ENCODE measurements at regions not wholly inside any gene's neighbourhood (a gene's known extent, or its start where the extent isn't known, plus 50 kb on each side); places are given as distances from the start of the nearest gene placed in this dataset.
"Not testable (repeated sequence)": the region's sequence is repeated elsewhere in the genome, so short reads cannot be mapped to it uniquely, and the experiment has no call there.

DNA sequence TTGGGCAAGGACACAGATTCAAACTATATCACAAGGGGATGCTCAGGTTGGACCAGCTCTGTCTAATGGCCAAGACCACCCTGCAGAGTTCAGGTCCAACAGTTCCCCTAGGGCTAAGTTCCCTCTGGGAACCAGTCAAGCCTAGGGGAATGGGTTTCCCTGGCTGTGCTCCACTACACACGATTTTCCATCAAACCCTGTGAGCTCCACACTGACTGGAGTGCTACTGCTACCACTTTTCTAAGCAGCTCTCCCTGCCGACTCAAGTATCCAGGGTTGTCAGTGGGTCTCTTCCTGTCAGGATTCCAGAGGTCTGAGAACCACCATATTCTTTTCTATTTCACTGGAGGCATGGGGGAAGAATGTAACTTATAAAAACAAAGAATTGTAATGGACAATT is 280.4 kb upstream of the COL3A1 start:
- TF ChIP-seq GABPB1 (CRISPR knock-in tag; IDR thresholded peaks at IDR 0.05) (no peak), ESRRA (CRISPR knock-in tag; IDR thresholded peaks at IDR 0.05; ENCODE audit: borderline replicate concordance) (no peak)

DNA sequence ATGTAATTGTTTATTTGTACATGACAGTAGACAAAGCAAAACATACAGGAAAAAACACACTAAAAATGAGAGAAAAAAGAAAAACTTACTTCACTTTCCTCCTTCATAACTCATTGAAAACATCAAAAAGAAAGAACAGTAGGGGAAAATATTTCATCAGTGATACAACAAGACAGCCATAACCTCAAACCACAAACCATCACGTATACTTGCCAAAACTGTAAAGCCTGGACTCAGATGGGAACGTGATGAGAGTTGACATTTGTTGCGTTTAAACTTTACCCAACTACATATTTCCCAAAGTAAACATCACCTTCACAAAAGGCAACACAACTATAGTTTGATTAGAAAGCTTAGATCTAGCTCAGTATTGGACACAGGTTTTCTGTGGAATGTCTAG is 278.2 kb upstream of the COL3A1 start:
- peaks cover 9% of the 10 kb centered on the region for H3K9me3 Mint-ChIP-seq
- no peaks in the 10 kb centered on the region for H3K27me3 Mint-ChIP-seq (ENCODE audit: low read depth)
- DNase-seq (ENCODE audit: low spot score) (no peak), ATAC-seq (no peak)
- H3K27ac Mint-ChIP-seq, result no peak overlapping the region
- CTCF ChIA-PET, result no interaction called here
- no peak overlapping the region for H3K4me3 Mint-ChIP-seq
- POLR2A ChIA-PET, result no interaction called here
- TF ChIP-seq, protein P1, sequence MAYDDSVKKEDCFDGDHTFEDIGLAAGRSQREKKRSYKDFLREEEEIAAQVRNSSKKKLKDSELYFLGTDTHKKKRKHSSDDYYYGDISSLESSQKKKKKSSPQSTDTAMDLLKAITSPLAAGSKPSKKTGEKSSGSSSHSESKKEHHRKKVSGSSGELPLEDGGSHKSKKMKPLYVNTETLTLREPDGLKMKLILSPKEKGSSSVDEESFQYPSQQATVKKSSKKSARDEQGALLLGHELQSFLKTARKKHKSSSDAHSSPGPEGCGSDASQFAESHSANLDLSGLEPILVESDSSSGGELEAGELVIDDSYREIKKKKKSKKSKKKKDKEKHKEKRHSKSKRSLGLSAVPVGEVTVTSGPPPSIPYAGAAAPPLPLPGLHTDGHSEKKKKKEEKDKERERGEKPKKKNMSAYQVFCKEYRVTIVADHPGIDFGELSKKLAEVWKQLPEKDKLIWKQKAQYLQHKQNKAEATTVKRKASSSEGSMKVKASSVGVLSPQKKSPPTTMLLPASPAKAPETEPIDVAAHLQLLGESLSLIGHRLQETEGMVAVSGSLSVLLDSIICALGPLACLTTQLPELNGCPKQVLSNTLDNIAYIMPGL (CRISPR knock-in tag; IDR thresholded peaks at IDR 0.05), result no peak
- TF ChIP-seq CBFB (CRISPR knock-in tag; IDR thresholded peaks at IDR 0.05; ENCODE audit: low read depth), result no peak
- TF ChIP-seq TP53 (CRISPR knock-in tag; IDR thresholded peaks at IDR 0.05), result no peak
- TF ChIP-seq FOXK1 (CRISPR knock-in tag; IDR thresholded peaks at IDR 0.05), result no peak
- TF ChIP-seq, protein P2, sequence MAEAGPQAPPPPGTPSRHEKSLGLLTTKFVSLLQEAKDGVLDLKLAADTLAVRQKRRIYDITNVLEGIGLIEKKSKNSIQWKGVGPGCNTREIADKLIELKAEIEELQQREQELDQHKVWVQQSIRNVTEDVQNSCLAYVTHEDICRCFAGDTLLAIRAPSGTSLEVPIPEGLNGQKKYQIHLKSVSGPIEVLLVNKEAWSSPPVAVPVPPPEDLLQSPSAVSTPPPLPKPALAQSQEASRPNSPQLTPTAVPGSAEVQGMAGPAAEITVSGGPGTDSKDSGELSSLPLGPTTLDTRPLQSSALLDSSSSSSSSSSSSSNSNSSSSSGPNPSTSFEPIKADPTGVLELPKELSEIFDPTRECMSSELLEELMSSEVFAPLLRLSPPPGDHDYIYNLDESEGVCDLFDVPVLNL (CRISPR knock-in tag; IDR thresholded peaks at IDR 0.05; ENCODE audit: borderline replicate concordance, low read depth), result no peak
- no peak for TF ChIP-seq SMAD4 (CRISPR knock-in tag; IDR thresholded peaks at IDR 0.05)
- TF ChIP-seq ZNF423 (CRISPR knock-in tag; IDR thresholded peaks at IDR 0.05), result no peak
- H3K4me1 Mint-ChIP-seq, result peaks cover 24% of the 10 kb centered on the region
- no peaks in the 10 kb centered on the region for H3K36me3 Mint-ChIP-seq

More for the DNA sequence above, 280.4 kb upstream of the COL3A1 start:
- ATAC-seq (peak; percentile 71), DNase-seq (ENCODE audit: low spot score) (no peak)
- Mint-ChIP-seq H3K36me3 (no peaks in the 10 kb centered on the region), H3K27me3 (ENCODE audit: low read depth) (no peaks in the 10 kb centered on the region), H3K27ac (no peak overlapping the region), H3K4me3 (no peak overlapping the region), H3K4me1 (peaks cover 24% of the 10 kb centered on the region), H3K9me3 (peaks cover 4% of the 10 kb centered on the region)
- CTCF ChIA-PET, result no interaction called here
- POLR2A ChIA-PET, result interaction anchor here (0.5 kb wide), 1 partner anchor 305 kb away, joined by 3 read pairs; no protein-coding TSS in a partner anchor

DNA sequence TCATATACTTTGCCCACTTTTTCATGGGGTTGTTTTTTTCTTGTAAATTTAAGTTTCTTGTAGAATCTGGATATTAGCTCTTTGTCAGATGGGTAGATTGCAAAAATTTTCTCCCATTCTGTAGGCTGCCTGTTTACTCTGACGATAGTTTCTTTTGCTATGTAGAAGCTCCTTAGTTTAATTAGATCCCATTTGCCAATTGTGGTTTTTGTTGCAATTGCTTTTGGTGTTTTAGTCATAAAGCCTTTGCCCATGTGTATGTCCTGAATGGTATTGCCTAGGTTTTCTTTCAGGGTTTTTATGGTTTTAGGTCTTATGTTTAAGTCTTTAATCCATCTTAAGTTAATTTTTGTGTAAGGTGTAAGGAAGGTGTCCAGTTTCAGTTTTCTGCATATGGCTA is 276.0 kb upstream of the COL3A1 start:
- CTCF ChIA-PET, result not testable (repeated sequence)

DNA sequence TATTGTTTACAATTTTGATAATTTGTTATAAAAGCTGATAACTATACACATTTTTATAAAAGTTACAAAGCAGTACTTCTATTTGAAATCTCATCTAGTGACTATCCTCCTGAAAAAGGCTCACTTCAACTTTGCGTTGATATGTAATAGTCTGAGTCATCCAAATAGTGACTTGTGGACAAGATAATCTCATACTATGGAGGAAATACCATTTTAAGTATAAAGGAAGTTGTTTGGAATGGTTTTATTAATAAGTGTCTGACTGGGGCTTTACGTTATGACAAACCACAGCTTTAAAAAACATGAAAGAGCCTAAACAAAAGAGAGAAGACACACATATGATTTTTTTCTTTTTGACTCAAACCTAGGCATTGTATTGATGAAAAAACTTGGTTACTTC is 272.3 kb upstream of the COL3A1 start:
- Mint-ChIP-seq H3K4me3 (no peak overlapping the region), H3K27ac (no peak overlapping the region), H3K4me1 (no peaks in the 10 kb centered on the region), H3K9me3 (peaks cover 18% of the 10 kb centered on the region), H3K27me3 (ENCODE audit: low read depth) (no peaks in the 10 kb centered on the region), H3K36me3 (no peaks in the 10 kb centered on the region; the same call in 1 of the 2 replicates)
- POLR2A ChIA-PET, result no interaction called here
- CTCF ChIA-PET, result no interaction called here
- DNase-seq (ENCODE audit: low spot score) (no peak), ATAC-seq (no peak)
- TF ChIP-seq SOX15 (CRISPR knock-in tag; IDR thresholded peaks at IDR 0.05) (no peak), CREM (CRISPR knock-in tag; IDR thresholded peaks at IDR 0.05) (no peak), ESRRA (CRISPR knock-in tag; IDR thresholded peaks at IDR 0.05; ENCODE audit: borderline replicate concordance) (no peak), ETV6 (CRISPR knock-in tag; IDR thresholded peaks at IDR 0.05) (no peak), TCF7 (CRISPR knock-in tag; IDR thresholded peaks at IDR 0.05; ENCODE audit: low read depth) (no peak), ELF4 (CRISPR knock-in tag; IDR thresholded peaks at IDR 0.05; ENCODE audit: low read depth) (no peak)
- TF ChIP-seq, protein P3, sequence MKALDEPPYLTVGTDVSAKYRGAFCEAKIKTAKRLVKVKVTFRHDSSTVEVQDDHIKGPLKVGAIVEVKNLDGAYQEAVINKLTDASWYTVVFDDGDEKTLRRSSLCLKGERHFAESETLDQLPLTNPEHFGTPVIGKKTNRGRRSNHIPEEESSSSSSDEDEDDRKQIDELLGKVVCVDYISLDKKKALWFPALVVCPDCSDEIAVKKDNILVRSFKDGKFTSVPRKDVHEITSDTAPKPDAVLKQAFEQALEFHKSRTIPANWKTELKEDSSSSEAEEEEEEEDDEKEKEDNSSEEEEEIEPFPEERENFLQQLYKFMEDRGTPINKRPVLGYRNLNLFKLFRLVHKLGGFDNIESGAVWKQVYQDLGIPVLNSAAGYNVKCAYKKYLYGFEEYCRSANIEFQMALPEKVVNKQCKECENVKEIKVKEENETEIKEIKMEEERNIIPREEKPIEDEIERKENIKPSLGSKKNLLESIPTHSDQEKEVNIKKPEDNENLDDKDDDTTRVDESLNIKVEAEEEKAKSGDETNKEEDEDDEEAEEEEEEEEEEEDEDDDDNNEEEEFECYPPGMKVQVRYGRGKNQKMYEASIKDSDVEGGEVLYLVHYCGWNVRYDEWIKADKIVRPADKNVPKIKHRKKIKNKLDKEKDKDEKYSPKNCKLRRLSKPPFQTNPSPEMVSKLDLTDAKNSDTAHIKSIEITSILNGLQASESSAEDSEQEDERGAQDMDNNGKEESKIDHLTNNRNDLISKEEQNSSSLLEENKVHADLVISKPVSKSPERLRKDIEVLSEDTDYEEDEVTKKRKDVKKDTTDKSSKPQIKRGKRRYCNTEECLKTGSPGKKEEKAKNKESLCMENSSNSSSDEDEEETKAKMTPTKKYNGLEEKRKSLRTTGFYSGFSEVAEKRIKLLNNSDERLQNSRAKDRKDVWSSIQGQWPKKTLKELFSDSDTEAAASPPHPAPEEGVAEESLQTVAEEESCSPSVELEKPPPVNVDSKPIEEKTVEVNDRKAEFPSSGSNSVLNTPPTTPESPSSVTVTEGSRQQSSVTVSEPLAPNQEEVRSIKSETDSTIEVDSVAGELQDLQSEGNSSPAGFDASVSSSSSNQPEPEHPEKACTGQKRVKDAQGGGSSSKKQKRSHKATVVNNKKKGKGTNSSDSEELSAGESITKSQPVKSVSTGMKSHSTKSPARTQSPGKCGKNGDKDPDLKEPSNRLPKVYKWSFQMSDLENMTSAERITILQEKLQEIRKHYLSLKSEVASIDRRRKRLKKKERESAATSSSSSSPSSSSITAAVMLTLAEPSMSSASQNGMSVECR (CRISPR knock-in tag; IDR thresholded peaks at IDR 0.05; ENCODE audit: borderline replicate concordance), result no peak
- TF ChIP-seq, protein P4, sequence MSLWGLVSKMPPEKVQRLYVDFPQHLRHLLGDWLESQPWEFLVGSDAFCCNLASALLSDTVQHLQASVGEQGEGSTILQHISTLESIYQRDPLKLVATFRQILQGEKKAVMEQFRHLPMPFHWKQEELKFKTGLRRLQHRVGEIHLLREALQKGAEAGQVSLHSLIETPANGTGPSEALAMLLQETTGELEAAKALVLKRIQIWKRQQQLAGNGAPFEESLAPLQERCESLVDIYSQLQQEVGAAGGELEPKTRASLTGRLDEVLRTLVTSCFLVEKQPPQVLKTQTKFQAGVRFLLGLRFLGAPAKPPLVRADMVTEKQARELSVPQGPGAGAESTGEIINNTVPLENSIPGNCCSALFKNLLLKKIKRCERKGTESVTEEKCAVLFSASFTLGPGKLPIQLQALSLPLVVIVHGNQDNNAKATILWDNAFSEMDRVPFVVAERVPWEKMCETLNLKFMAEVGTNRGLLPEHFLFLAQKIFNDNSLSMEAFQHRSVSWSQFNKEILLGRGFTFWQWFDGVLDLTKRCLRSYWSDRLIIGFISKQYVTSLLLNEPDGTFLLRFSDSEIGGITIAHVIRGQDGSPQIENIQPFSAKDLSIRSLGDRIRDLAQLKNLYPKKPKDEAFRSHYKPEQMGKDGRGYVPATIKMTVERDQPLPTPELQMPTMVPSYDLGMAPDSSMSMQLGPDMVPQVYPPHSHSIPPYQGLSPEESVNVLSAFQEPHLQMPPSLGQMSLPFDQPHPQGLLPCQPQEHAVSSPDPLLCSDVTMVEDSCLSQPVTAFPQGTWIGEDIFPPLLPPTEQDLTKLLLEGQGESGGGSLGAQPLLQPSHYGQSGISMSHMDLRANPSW (CRISPR knock-in tag; conservative IDR thresholded peaks at IDR 0.05; ENCODE audit: low read depth), result no peak
- TF ChIP-seq, protein P5, sequence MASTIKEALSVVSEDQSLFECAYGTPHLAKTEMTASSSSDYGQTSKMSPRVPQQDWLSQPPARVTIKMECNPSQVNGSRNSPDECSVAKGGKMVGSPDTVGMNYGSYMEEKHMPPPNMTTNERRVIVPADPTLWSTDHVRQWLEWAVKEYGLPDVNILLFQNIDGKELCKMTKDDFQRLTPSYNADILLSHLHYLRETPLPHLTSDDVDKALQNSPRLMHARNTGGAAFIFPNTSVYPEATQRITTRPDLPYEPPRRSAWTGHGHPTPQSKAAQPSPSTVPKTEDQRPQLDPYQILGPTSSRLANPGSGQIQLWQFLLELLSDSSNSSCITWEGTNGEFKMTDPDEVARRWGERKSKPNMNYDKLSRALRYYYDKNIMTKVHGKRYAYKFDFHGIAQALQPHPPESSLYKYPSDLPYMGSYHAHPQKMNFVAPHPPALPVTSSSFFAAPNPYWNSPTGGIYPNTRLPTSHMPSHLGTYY (CRISPR knock-in tag; IDR thresholded peaks at IDR 0.05), result no peak

More for the DNA sequence above, 276.0 kb upstream of the COL3A1 start:
- POLR2A ChIA-PET; ATAC-seq; H3K4me3 Mint-ChIP-seq; H3K27ac Mint-ChIP-seq; H3K9me3 Mint-ChIP-seq; H3K27me3 Mint-ChIP-seq (ENCODE audit: low read depth); H3K36me3 Mint-ChIP-seq; DNase-seq (ENCODE audit: low spot score): not testable (repeated sequence)
- peaks cover 11% of the 10 kb centered on the region for H3K4me1 Mint-ChIP-seq

All from WTC11 (cell line).